Activated naive CD8-positive, alpha-beta T cell treated with anti-CD3 and anti-CD28 coated beads, Interleukin-2, amount 10 ng/mL, durations not matched to agents 7 days and 5 days (primary cell): ENCODE measurements at regions not wholly inside any gene's neighbourhood (a gene's known extent, or its start where the extent isn't known, plus 50 kb on each side); places are given as distances from the start of the nearest gene placed in this dataset.
"Not testable (repeated sequence)": the region's sequence is repeated elsewhere in the genome, so short reads cannot be mapped to it uniquely, and the experiment has no call there.

Source experiments
- ATAC-seq: fragments of 150-1000 bp; cut with Tn5 transposase; one replicate; pipeline ENCODE4 v1.10.0; 2021; ENCODE audit warnings: low read depth, moderate library complexity
- POLR2A ChIA-PET: fragments of 350-600 bp; sonication (Branson Sonifier 250); formaldehyde crosslinking; loops from one replicate; lab custom pipeline; 2021; ENCODE audit warnings: antibody characterized with exemption; lab: Charles Lee
- DNase-seq: peaks from one replicate; pipeline ENCODE4 v3.0.0; 2021
- H3K27ac Mint-ChIP-seq: one replicate; pipeline ENCODE4 v1.8.0; 2022; ENCODE audit warnings: mild to moderate bottlenecking, mixed read lengths
- H3K27me3 Mint-ChIP-seq: one replicate; pipeline ENCODE4 v1.8.0; 2022; ENCODE audit warnings: mild to moderate bottlenecking, moderate library complexity, mixed read lengths
- H3K36me3 Mint-ChIP-seq: one replicate; pipeline ENCODE4 v1.8.0; 2021; ENCODE audit warnings: mild to moderate bottlenecking, mixed read lengths
- H3K4me1 Mint-ChIP-seq: one replicate; pipeline ENCODE4 v1.8.0; 2021; ENCODE audit warnings: mixed read lengths
- H3K4me3 Mint-ChIP-seq: one replicate; pipeline ENCODE4 v1.8.0; 2022; ENCODE audit warnings: mild to moderate bottlenecking, moderate library complexity, mixed read lengths
- H3K9me3 Mint-ChIP-seq: one replicate; pipeline ENCODE4 v1.8.0; 2021; ENCODE audit warnings: mixed read lengths

DNA sequence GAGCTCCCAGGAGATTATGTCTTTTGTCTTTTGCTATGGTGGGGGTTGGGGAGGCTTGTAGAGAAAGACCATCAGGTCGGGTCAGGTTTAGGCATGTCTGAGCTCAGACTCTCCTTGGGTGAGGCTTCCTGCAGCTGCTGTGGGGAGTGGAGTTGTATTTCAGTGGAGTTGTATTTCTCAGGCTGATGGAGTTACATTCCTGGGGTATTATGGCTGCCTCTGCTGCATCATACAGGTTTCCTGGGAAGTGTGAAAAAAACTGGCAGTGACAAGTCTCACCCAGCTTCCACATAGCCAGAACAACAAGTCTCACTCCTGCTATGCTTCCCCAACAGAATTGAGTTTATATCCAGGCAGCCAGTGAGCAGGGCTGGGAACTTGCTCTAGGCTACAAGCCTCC lies 119.3 kb downstream of the VSIG4 start:
- no peak overlapping the region for H3K4me3 Mint-ChIP-seq
- ATAC-seq: no peak
- no peak for DNase-seq
- no peak overlapping the region for H3K27ac Mint-ChIP-seq
- peaks cover 8% of the 10 kb centered on the region for H3K9me3 Mint-ChIP-seq
- POLR2A ChIA-PET: interaction anchor here (0.6 kb wide), 1 partner anchor 50 kb away, joined by 4 read pairs; no protein-coding TSS in a partner anchor
- peaks cover 36% of the 10 kb centered on the region for H3K4me1 Mint-ChIP-seq
- peaks cover 34% of the 10 kb centered on the region for H3K36me3 Mint-ChIP-seq
- H3K27me3 Mint-ChIP-seq: no peaks in the 10 kb centered on the region

- POLR2A ChIA-PET: no interaction called here
- no peak overlapping the region for H3K27ac Mint-ChIP-seq
- H3K36me3 Mint-ChIP-seq: peaks cover 3% of the 10 kb centered on the region
- H3K9me3 Mint-ChIP-seq: peaks cover 4% of the 10 kb centered on the region
- ATAC-seq: no peak
- no peaks in the 10 kb centered on the region for H3K27me3 Mint-ChIP-seq
- no peak for DNase-seq
- no peak overlapping the region for H3K4me3 Mint-ChIP-seq
- peaks cover 2% of the 10 kb centered on the region for H3K4me1 Mint-ChIP-seq
These were observed 129.0 kb downstream of the VSIG4 start for GRCh38 chrX:65910899-65911298.

DNA sequence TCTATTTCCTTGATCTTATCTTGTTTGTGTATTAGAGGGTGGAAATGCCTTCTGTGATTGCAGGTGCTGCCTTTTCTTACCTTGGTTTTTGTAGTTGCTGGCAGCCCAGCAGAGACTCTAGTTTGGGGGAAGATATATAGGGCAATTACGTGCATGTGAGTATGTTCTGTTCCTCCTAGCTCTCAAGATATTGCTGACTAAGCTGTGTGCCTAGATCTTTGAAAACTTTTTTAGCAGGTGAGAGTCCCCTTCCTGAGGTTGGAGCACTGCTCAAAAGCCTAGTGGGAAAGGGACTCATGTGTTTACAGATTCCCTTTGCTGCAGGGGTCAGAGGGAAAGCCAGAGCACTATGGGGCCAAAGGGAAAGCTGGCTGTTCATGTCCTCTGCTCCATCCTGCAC lies 136.1 kb downstream of the VSIG4 start:
- ATAC-seq (no peak), DNase-seq (no peak)
- Mint-ChIP-seq H3K27me3 (no peaks in the 10 kb centered on the region), H3K9me3 (peaks cover 7% of the 10 kb centered on the region), H3K36me3 (peaks cover 8% of the 10 kb centered on the region), H3K27ac (no peak overlapping the region), H3K4me3 (no peak overlapping the region), H3K4me1 (peaks cover 12% of the 10 kb centered on the region)
- POLR2A ChIA-PET: no interaction called here

- H3K4me1 Mint-ChIP-seq: peaks cover 12% of the 10 kb centered on the region
- peaks cover 8% of the 10 kb centered on the region for H3K36me3 Mint-ChIP-seq
- ATAC-seq (no peak), DNase-seq (no peak)
- POLR2A ChIA-PET: no interaction called here
- H3K27me3 Mint-ChIP-seq: no peaks in the 10 kb centered on the region
- H3K9me3 Mint-ChIP-seq: peaks cover 7% of the 10 kb centered on the region
- no peak overlapping the region for H3K4me3 Mint-ChIP-seq
- H3K27ac Mint-ChIP-seq: no peak overlapping the region
These were observed 137.9 kb downstream of the VSIG4 start for GRCh38 chrX:65902011-65902410.

GRCh38 chrX:65900850-65901844 lies 138.7 kb downstream of the VSIG4 start:
- Mint-ChIP-seq H3K4me1 (peaks cover 12% of the 10 kb centered on the region), H3K9me3 (peaks cover 7% of the 10 kb centered on the region), H3K27me3 (no peaks in the 10 kb centered on the region), H3K4me3 (no peak overlapping the region), H3K27ac (peak overlapping the region; percentile 17), H3K36me3 (peaks cover 8% of the 10 kb centered on the region)
- DNase-seq (no peak), ATAC-seq (no peak)
- POLR2A ChIA-PET: no interaction called here

- ATAC-seq (no peak), DNase-seq (no peak)
- POLR2A ChIA-PET: no interaction called here
- Mint-ChIP-seq H3K27me3 (no peaks in the 10 kb centered on the region), H3K36me3 (peaks cover 6% of the 10 kb centered on the region), H3K4me1 (peaks cover 15% of the 10 kb centered on the region), H3K27ac (no peak overlapping the region), H3K9me3 (peaks cover 1% of the 10 kb centered on the region), H3K4me3 (no peak overlapping the region)
These were observed 145.7 kb downstream of the VSIG4 start for GRCh38 chrX:65894133-65894532.

DNA sequence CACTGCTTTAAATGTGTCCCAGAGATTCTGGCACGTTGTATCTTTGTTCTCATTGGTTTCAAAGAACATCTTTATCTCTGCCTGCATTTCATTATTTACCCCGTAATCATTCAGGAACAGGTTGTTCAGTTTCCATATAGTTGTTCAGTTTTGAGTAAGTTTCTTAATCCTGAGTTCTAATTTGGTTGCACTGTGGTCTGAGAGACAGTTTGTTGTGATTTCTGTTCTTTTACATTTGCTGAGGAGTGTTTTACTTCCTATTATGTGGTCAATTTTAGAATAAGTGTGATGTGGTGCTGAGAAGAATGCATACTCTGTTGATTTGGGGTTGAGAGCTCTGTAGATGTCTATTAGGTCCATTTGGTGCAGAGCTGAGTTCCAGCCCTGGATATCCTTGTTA lies 148.1 kb downstream of the VSIG4 start:
- peak overlapping the region; percentile 51 for H3K27ac Mint-ChIP-seq
- DNase-seq, ATAC-seq, H3K36me3 Mint-ChIP-seq, H3K9me3 Mint-ChIP-seq, H3K27me3 Mint-ChIP-seq, POLR2A ChIA-PET: not testable (repeated sequence)
- H3K4me3 Mint-ChIP-seq: peak overlapping the region; percentile 24
- H3K4me1 Mint-ChIP-seq: peaks cover 15% of the 10 kb centered on the region

GRCh38 chrX:65888150-65888549 lies 151.7 kb downstream of the VSIG4 start:
- H3K27ac Mint-ChIP-seq, ATAC-seq, DNase-seq, POLR2A ChIA-PET, H3K36me3 Mint-ChIP-seq, H3K9me3 Mint-ChIP-seq, H3K27me3 Mint-ChIP-seq, H3K4me3 Mint-ChIP-seq: not testable (repeated sequence)
- H3K4me1 Mint-ChIP-seq: peaks cover 21% of the 10 kb centered on the region

DNA sequence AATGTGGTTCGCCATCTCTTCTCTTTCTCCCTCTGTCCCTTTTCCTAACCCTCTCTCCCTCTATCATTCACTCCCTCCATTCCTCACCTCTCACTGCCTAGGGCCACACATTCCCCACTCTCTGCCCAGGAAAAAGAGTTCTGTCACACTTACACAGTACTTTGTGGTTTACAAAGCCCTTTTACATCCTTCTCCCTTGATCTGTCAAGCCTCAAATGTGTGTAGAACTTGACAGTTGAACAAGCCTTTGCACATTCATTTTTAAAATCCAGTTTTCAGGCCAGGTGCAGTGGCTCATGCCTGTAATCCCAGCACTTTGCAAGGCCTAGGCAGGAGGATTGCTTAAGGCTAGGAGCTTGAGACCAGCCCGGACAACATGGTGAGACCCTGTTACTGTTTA lies 156.3 kb downstream of the VSIG4 start:
- peak overlapping the region; percentile 71 for H3K27ac Mint-ChIP-seq

GRCh38 chrX:65879977-65880799 lies 159.7 kb downstream of the VSIG4 start:
- H3K4me3 Mint-ChIP-seq: no peak overlapping the region
- peaks cover 30% of the 10 kb centered on the region for H3K4me1 Mint-ChIP-seq
- H3K27ac Mint-ChIP-seq: no peak overlapping the region
- no peaks in the 10 kb centered on the region for H3K9me3 Mint-ChIP-seq
- H3K36me3 Mint-ChIP-seq: peaks cover 2% of the 10 kb centered on the region
- DNase-seq (no peak), ATAC-seq (no peak)
- no peaks in the 10 kb centered on the region for H3K27me3 Mint-ChIP-seq
- POLR2A ChIA-PET: no interaction called here

More for the DNA sequence above, 156.3 kb downstream of the VSIG4 start:
- Mint-ChIP-seq H3K4me3 (no peak overlapping the region), H3K9me3 (peaks cover 1% of the 10 kb centered on the region), H3K4me1 (peaks cover 21% of the 10 kb centered on the region), H3K27me3 (no peaks in the 10 kb centered on the region), H3K36me3 (peaks cover 3% of the 10 kb centered on the region)
- DNase-seq (no peak), ATAC-seq (no peak)
- POLR2A ChIA-PET: no interaction called here

GRCh38 chrX:65878456-65878855 lies 161.4 kb downstream of the VSIG4 start:
- DNase-seq: no peak
- ATAC-seq: no peak
- POLR2A ChIA-PET: no interaction called here
- Mint-ChIP-seq H3K27ac (no peak overlapping the region), H3K27me3 (no peaks in the 10 kb centered on the region), H3K4me1 (peaks cover 26% of the 10 kb centered on the region), H3K36me3 (peaks cover 2% of the 10 kb centered on the region), H3K9me3 (no peaks in the 10 kb centered on the region), H3K4me3 (no peak overlapping the region)

DNA sequence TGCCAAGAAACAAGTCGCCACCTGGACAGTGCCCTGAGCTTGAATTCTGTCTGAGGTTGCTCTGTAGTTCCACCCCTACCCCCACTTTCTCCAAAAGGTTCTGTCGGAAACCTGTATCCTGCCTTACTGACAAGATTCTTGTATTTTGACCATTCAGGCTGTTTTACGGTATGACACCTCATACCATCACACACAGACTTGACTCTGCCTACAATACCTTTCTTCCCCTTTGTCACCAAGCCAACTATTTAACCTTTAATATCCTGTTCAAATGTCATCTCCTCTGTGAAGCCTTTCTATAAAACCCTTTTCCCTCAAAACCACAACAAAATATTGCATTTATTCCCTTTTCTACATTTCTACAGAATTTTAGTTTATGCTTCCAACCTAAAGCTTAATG lies 161.9 kb downstream of the VSIG4 start:
- H3K27ac Mint-ChIP-seq: peak overlapping the region; percentile 34

DNA sequence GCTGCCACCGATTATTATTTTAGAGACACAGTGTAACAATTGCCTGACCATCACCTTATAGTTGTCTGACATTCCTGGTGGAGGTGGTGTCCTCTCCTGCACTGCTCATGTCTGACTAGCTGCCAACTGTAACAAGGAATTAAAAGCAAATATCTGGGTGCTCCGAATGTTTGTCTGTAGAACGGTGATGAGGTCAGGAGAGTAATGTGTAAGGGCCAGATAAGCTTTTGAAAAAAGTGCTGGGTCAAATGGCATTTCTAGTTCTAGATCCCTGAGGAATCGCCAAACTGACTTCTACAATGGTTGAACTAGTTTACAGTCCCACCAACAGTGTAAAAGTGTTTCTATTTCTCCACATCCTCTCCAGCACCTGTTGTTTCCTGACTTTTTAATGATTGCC lies 164.3 kb downstream of the VSIG4 start:
- ATAC-seq, POLR2A ChIA-PET, H3K36me3 Mint-ChIP-seq, H3K9me3 Mint-ChIP-seq, H3K27me3 Mint-ChIP-seq, DNase-seq, H3K4me3 Mint-ChIP-seq, H3K27ac Mint-ChIP-seq: not testable (repeated sequence)
- peaks cover 27% of the 10 kb centered on the region for H3K4me1 Mint-ChIP-seq

More for the DNA sequence above, 161.9 kb downstream of the VSIG4 start:
- POLR2A ChIA-PET: no interaction called here
- no peak for ATAC-seq
- Mint-ChIP-seq H3K9me3 (no peaks in the 10 kb centered on the region), H3K36me3 (peaks cover 2% of the 10 kb centered on the region), H3K4me1 (peaks cover 25% of the 10 kb centered on the region), H3K27me3 (no peaks in the 10 kb centered on the region), H3K4me3 (no peak overlapping the region)
- no peak for DNase-seq
